Liver (tissue), 8 donors: ENCODE measurements at regions not wholly inside any gene's neighbourhood (a gene's known extent, or its start where the extent isn't known, plus 50 kb on each side); places are given as distances from the start of the nearest gene placed in this dataset.

Source experiments
- DNase-seq: peaks from one replicate; pipeline ENCODE4 v3.0.0-alpha.2; 2017; ENCODE audit warnings: low spot score
- H3K27ac ChIP-seq, 2 donors: one replicate each; pipeline ENCODE4 v1.7.0; 2013; ENCODE audit warnings: inconsistent platforms in 2 of 2, low read length in 2 of 2, control low read depth in 1 of 2, low read depth in 1 of 2, mild to moderate bottlenecking in 1 of 2
- H3K27me3 ChIP-seq, 4 donors: one replicate each; pipeline versions ENCODE4 v1.6.1 to v1.7.0; 2013; ENCODE audit warnings: low read length in 3 of 4, inconsistent platforms in 1 of 4, mild to moderate bottlenecking in 1 of 4, moderate library complexity in 1 of 4; ENCODE audit not compliant: control insufficient read depth in 4 of 4, insufficient read depth in 4 of 4
- H3K36me3 ChIP-seq, 4 donors: one replicate each; pipeline versions ENCODE4 v1.6.1 to v1.7.0; 2013; ENCODE audit warnings: low read length in 3 of 4, mild to moderate bottlenecking in 3 of 4, low read depth in 1 of 4, moderate library complexity in 1 of 4; ENCODE audit not compliant: control insufficient read depth in 4 of 4, insufficient read depth in 3 of 4
- H3K4me1 ChIP-seq, 4 donors: one replicate each; pipeline versions ENCODE4 v1.6.1 to v1.7.0; 2013; ENCODE audit warnings: low read length in 3 of 4, mild to moderate bottlenecking in 3 of 4, moderate library complexity in 1 of 4; ENCODE audit not compliant: control insufficient read depth in 4 of 4, insufficient read depth in 4 of 4
- H3K4me3 ChIP-seq, 3 donors: one replicate each; pipeline versions ENCODE4 v1.6.1 to v1.7.0; 2013; ENCODE audit warnings: low read length in 3 of 3, control low read depth in 1 of 3, low read depth in 1 of 3, mild to moderate bottlenecking in 1 of 3
- H3K9ac ChIP-seq, 2 donors: one replicate each; pipeline ENCODE4 v1.7.0; 2013; ENCODE audit warnings: low read length in 2 of 2, mild to moderate bottlenecking in 2 of 2, moderate library complexity in 2 of 2, control low read depth in 1 of 2, low read depth in 1 of 2
- H3K9me3 ChIP-seq, 4 donors: one replicate each; pipeline versions ENCODE4 v1.6.1 to v1.7.0; 2013; ENCODE audit warnings: low read length in 3 of 4; ENCODE audit not compliant: control insufficient read depth in 4 of 4
- CTCF ChIP-seq: fragments of 150-350 bp; IDR thresholded peaks from 2 replicates; pipeline ENCODE4 v1.5.1; 2017; ENCODE audit warnings: improper control_type of control experiment, low read depth, low read length; ENCODE audit not compliant: missing input control
- FOXA1 ChIP-seq: IDR thresholded peaks from 2 replicates; pipeline ENCODE4 v1.6.1; 2016; ENCODE audit warnings: antibody characterized with exemption
- HNF4A ChIP-seq, 2 donors: conservative IDR thresholded peaks; 2 replicates each; pipeline ENCODE4 v1.6.1; 2016; ENCODE audit warnings: antibody characterized with exemption in 2 of 2, mild to moderate bottlenecking in 2 of 2
- HNF4G ChIP-seq: IDR thresholded peaks from 2 replicates; pipeline ENCODE4 v1.6.1; 2016; ENCODE audit warnings: antibody characterized with exemption
- JUND ChIP-seq, 2 donors: IDR thresholded peaks; 2 replicates each; pipeline ENCODE4 v1.6.1; 2016; ENCODE audit warnings: antibody characterized with exemption in 2 of 2
- MAX ChIP-seq: IDR thresholded peaks from 2 replicates; pipeline ENCODE4 v1.6.1; 2016; ENCODE audit warnings: antibody characterized with exemption
- NR2F2 ChIP-seq: IDR thresholded peaks from 2 replicates; pipeline ENCODE4 v1.6.1; 2016; ENCODE audit warnings: antibody characterized with exemption
- RAD21 ChIP-seq, 2 donors: IDR thresholded peaks; 2 replicates each; pipeline ENCODE4 v1.6.1; 2016; ENCODE audit warnings: antibody characterized with exemption in 2 of 2, mild to moderate bottlenecking in 2 of 2
- TAF1 ChIP-seq: conservative IDR thresholded peaks from 2 replicates; pipeline ENCODE4 v1.6.1; 2016; ENCODE audit warnings: antibody characterized with exemption, mild to moderate bottlenecking
- WGBS: extraction: QIAGEN DNeasy Blood & Tissue Kit; methylation state at CpG from one replicate; pipeline ENCODE4 v1.1.7; 2013; 5-methylcytosine and 5-hydroxymethylcytosine counted together
- TF ChIP-seq, protein P1 (sequence below): IDR thresholded peaks from 2 replicates; pipeline ENCODE4 v1.6.1; 2016; ENCODE audit warnings: antibody characterized with exemption
- TF ChIP-seq, protein P2 (sequence below): IDR thresholded peaks from 2 replicates; pipeline ENCODE4 v1.6.1; 2016; ENCODE audit warnings: antibody characterized with exemption
- TF ChIP-seq, protein P3 (sequence below): IDR thresholded peaks from 2 replicates; pipeline ENCODE4 v1.6.1; 2016; ENCODE audit warnings: antibody characterized with exemption, mild to moderate bottlenecking
- donor health status: healthy.
- donor health status: healthy.
- donor health status: healthy.
- donor health status: healthy.
- donor health status: healthy.

DNA sequence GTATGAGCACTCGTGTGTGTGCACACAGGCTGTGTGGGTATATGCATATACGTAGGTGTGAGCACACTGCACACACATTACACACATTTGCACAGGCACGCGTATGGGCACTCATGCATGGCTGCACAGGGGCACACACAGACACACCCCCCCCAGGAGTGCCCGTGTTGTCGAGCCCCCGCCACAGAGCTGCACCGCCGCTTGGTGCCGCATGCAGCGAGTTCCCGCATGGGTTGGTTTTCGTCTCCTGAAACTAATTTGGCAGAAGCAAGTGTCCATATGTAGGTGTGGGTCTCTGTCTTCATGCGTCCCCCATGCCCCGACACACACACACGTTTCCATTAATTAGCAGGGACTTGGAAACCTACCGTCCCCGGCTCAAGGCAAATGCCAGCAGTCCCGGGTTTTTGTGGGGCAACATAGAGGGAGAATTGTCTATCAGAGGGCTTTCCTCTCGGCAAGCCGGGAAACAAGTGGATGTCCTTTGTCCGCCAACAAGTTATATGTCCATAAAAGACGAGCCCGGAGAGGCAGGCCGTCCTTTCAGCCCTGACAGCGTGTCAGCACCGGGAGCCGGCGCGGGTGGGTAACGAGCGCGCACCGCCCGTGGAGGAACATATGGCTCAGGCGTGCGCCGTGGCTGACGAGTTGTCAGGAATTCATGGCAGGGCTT lies 1291.7 kb downstream of the BRD1 start:
- no peak overlapping the region for H3K9ac ChIP-seq
- H3K9me3 ChIP-seq, result no peaks in the 10 kb centered on the region
- no peaks in the 10 kb centered on the region for H3K4me1 ChIP-seq
- no peak for DNase-seq
- 87% methylated on average over 39 of the region's 39 CpGs for WGBS
- TF ChIP-seq FOXA1, result no peak
- no peak overlapping the region for H3K27ac ChIP-seq
- no peak overlapping the region for H3K4me3 ChIP-seq
- peaks cover 0 to 6% (median 0%) of the 10 kb centered on the region in 4 donors for H3K27me3 ChIP-seq
- no peaks in the 10 kb centered on the region for H3K36me3 ChIP-seq

DNA sequence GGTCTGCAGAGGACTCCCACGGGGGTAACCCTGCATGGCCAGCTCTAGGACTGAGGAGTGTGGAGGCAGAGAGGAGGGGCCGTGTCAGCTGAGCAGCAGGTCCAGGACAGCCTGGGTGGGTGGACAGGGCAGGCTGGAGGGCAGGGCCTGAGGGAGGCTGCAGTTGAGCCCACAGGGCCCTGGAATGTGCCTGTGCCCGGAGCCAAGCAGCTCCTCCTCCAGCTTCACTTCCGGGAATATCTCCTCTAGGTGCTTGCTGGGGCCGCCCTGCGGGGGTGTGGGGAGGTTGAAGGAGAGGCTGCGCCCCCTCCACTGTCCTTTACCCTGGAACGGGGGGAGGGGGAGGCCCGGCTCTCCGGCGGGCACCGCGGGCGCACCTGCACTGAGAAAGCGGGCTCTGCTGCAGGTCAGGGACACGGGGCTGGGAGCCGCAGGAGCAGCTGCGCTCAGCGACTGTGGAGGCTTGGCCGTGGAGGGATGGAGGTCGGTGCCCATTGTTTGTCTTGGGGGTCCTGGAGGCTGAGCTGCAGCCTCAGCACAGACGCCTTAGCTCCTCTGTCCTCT lies 1293.2 kb downstream of the BRD1 start:
- 73% methylated on average over 22 of the region's 22 CpGs for WGBS
- DNase-seq, result no peak
- Histone ChIP-seq H3K27me3 (no peaks in the 10 kb centered on the region), H3K9ac (no peak overlapping the region), H3K36me3 (no peaks in the 10 kb centered on the region), H3K9me3 (no peaks in the 10 kb centered on the region), H3K4me1 (no peaks in the 10 kb centered on the region), H3K4me3 (no peak overlapping the region), H3K27ac (no peak overlapping the region)
- no peak for TF ChIP-seq HNF4G
- no peak for TF ChIP-seq CTCF
- TF ChIP-seq JUND (IDR thresholded peaks at IDR 0.05), result no peak
- TF ChIP-seq, protein P1, sequence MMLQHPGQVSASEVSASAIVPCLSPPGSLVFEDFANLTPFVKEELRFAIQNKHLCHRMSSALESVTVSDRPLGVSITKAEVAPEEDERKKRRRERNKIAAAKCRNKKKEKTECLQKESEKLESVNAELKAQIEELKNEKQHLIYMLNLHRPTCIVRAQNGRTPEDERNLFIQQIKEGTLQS, result no peak
- TF ChIP-seq TAF1, result no peak
- no peak for TF ChIP-seq RAD21 (IDR thresholded peaks at IDR 0.05)
- no peak for TF ChIP-seq MAX
- no peak for TF ChIP-seq HNF4A (conservative IDR thresholded peaks at IDR 0.05)
- TF ChIP-seq, protein P2, sequence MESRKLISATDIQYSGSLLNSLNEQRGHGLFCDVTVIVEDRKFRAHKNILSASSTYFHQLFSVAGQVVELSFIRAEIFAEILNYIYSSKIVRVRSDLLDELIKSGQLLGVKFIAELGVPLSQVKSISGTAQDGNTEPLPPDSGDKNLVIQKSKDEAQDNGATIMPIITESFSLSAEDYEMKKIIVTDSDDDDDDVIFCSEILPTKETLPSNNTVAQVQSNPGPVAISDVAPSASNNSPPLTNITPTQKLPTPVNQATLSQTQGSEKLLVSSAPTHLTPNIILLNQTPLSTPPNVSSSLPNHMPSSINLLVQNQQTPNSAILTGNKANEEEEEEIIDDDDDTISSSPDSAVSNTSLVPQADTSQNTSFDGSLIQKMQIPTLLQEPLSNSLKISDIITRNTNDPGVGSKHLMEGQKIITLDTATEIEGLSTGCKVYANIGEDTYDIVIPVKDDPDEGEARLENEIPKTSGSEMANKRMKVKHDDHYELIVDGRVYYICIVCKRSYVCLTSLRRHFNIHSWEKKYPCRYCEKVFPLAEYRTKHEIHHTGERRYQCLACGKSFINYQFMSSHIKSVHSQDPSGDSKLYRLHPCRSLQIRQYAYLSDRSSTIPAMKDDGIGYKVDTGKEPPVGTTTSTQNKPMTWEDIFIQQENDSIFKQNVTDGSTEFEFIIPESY, result no peak
- TF ChIP-seq, protein P3, sequence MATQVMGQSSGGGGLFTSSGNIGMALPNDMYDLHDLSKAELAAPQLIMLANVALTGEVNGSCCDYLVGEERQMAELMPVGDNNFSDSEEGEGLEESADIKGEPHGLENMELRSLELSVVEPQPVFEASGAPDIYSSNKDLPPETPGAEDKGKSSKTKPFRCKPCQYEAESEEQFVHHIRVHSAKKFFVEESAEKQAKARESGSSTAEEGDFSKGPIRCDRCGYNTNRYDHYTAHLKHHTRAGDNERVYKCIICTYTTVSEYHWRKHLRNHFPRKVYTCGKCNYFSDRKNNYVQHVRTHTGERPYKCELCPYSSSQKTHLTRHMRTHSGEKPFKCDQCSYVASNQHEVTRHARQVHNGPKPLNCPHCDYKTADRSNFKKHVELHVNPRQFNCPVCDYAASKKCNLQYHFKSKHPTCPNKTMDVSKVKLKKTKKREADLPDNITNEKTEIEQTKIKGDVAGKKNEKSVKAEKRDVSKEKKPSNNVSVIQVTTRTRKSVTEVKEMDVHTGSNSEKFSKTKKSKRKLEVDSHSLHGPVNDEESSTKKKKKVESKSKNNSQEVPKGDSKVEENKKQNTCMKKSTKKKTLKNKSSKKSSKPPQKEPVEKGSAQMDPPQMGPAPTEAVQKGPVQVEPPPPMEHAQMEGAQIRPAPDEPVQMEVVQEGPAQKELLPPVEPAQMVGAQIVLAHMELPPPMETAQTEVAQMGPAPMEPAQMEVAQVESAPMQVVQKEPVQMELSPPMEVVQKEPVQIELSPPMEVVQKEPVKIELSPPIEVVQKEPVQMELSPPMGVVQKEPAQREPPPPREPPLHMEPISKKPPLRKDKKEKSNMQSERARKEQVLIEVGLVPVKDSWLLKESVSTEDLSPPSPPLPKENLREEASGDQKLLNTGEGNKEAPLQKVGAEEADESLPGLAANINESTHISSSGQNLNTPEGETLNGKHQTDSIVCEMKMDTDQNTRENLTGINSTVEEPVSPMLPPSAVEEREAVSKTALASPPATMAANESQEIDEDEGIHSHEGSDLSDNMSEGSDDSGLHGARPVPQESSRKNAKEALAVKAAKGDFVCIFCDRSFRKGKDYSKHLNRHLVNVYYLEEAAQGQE, result no peak
- TF ChIP-seq NR2F2, result no peak
